PFSK-1 (cell line): ENCODE measurements at regions not wholly inside any gene's neighbourhood (a gene's known extent, or its start where the extent isn't known, plus 50 kb on each side); places are given as distances from the start of the nearest gene placed in this dataset.

Experiments used
- FOXP2 ChIP-seq: optimal IDR thresholded peaks from 2 replicates; pipeline ENCODE3; 2011; ENCODE audit warnings: borderline replicate concordance, control low read depth, inconsistent platforms; ENCODE audit not compliant: insufficient read depth; ENCODE audit errors: extremely low read length, extremely low read depth
- POLR2AphosphoS5 ChIP-seq: IDR thresholded peaks from 2 replicates; pipeline ENCODE4 v1.6.1; 2012; ENCODE audit warnings: low read depth, mild to moderate bottlenecking, control low read depth, low read length, moderate library complexity
- REST ChIP-seq, 2 experiments: IDR thresholded peaks; 2 replicates each; pipeline versions ENCODE4 v1.6.1 to v1.8.0; 2011 to 2012; ENCODE audit warnings: low read depth in 2 of 2, low read length in 2 of 2, control low read depth in 1 of 2, inconsistent platforms in 1 of 2, mild to moderate bottlenecking in 1 of 2, moderate library complexity in 1 of 2; ENCODE audit not compliant: insufficient read depth in 1 of 2
- SIN3A ChIP-seq: IDR thresholded peaks from 2 replicates; pipeline ENCODE4 v1.6.1; 2012; ENCODE audit warnings: mild to moderate bottlenecking, low read length, moderate library complexity, borderline replicate concordance; ENCODE audit not compliant: insufficient read depth
- TAF1 ChIP-seq: IDR thresholded peaks from 2 replicates; pipeline ENCODE4 v1.6.1; 2012; ENCODE audit warnings: low read length, control low read depth, borderline replicate concordance; ENCODE audit not compliant: insufficient read depth

- TF ChIP-seq REST (IDR thresholded peaks at IDR 0.05; ENCODE audit: insufficient read depth in 1 of 2, low read depth in 2 of 2, low read length in 2 of 2) (no peak), SIN3A (no peak)
Measured at GRCh38 chr16:66058172-66058691, 308.3 kb upstream of the CDH5 start.

- TF ChIP-seq POLR2AphosphoS5 (no peak), TAF1 (no peak), REST (IDR thresholded peaks at IDR 0.05; ENCODE audit: insufficient read depth in 1 of 2, low read depth in 2 of 2, low read length in 2 of 2) (no peak), SIN3A (no peak), FOXP2 (no peak)
Measured at GRCh38 chr16:66057057-66057456, 309.4 kb upstream of the CDH5 start.

- no peak for TF ChIP-seq POLR2AphosphoS5
- no peak for TF ChIP-seq FOXP2
- TF ChIP-seq TAF1: no peak
- no peak for TF ChIP-seq SIN3A
- no peak for TF ChIP-seq REST (IDR thresholded peaks at IDR 0.05; ENCODE audit: insufficient read depth in 1 of 2, low read depth in 2 of 2, low read length in 2 of 2)
Measured at GRCh38 chr16:66054095-66054494, 312.4 kb upstream of the CDH5 start.

- TF ChIP-seq SIN3A (no peak), TAF1 (no peak), POLR2AphosphoS5 (no peak), REST (IDR thresholded peaks at IDR 0.05; ENCODE audit: insufficient read depth in 1 of 2, low read depth in 2 of 2, low read length in 2 of 2) (no peak), FOXP2 (no peak)
Measured at GRCh38 chr16:66052745-66053144, 313.7 kb upstream of the CDH5 start.

GRCh38 chr16:66050991-66051390 lies 315.5 kb upstream of the CDH5 start:
- TF ChIP-seq TAF1 (no peak), FOXP2 (no peak), SIN3A (no peak), REST (IDR thresholded peaks at IDR 0.05; ENCODE audit: insufficient read depth in 1 of 2, low read depth in 2 of 2, low read length in 2 of 2) (no peak), POLR2AphosphoS5 (no peak)
